Upper lobe of right lung (tissue), 1 donor: ENCODE measurements at regions not wholly inside any gene's neighbourhood (a gene's known extent, or its start where the extent isn't known, plus 50 kb on each side); places are given as distances from the start of the nearest gene placed in this dataset.

Experiments
- ATAC-seq: fragments of 200-7000 bp; cut with Tn5 transposase; one replicate; pipeline ENCODE4 v1.9.1; 2020; ENCODE audit warnings: mild to moderate bottlenecking, moderate library complexity
- DNase-seq: peaks from one replicate; pipeline ENCODE4 v3.0.0-alpha.2; 2020
- H3K27ac ChIP-seq: fragments of 200-600 bp; one replicate; pipeline ENCODE4 v1.8.0; 2022
- H3K27me3 ChIP-seq: fragments of 200-600 bp; one replicate; pipeline ENCODE4 v1.8.0; 2022; ENCODE audit warnings: mild to moderate bottlenecking
- H3K36me3 ChIP-seq: fragments of 200-600 bp; one replicate; pipeline ENCODE4 v1.8.0; 2022
- H3K4me1 ChIP-seq: fragments of 200-600 bp; one replicate; pipeline ENCODE4 v1.8.0; 2022
- H3K4me3 ChIP-seq: fragments of 200-600 bp; one replicate; pipeline ENCODE4 v1.8.0; 2022; ENCODE audit warnings: mild to moderate bottlenecking
- H3K9me3 ChIP-seq: fragments of 200-600 bp; one replicate; pipeline ENCODE4 v1.8.0; 2022
- CTCF ChIP-seq: fragments of 200-600 bp; IDR thresholded peaks from one replicate; pipeline ENCODE4 v1.8.0; 2022; ENCODE audit warnings: antibody characterized with exemption
- intact Hi-C: fragments of 100-400 bp; cut with DNase I; formaldehyde crosslinking; loops from one replicate; pipeline ENCODE4 v1.11.0; 2022
- donor health status: DM: no; HTN: yes; CAD: no; lungs with severe emphysema.

- ATAC-seq (no peak), DNase-seq (no peak)
- intact Hi-C loops, result no loop called here
- no peak for TF ChIP-seq CTCF
- no peaks in the 10 kb centered on the region for H3K9me3 ChIP-seq
- no peak overlapping the region for H3K4me3 ChIP-seq
- no peak overlapping the region for H3K27ac ChIP-seq
- H3K4me1 ChIP-seq, result no peaks in the 10 kb centered on the region
- H3K27me3 ChIP-seq, result no peaks in the 10 kb centered on the region
- no peaks in the 10 kb centered on the region for H3K36me3 ChIP-seq
Observed at GRCh38 chr3:72604328-72604727, 243.9 kb downstream of the SHQ1 start.

- Histone ChIP-seq H3K27ac (no peak overlapping the region), H3K4me3 (no peak overlapping the region), H3K27me3 (no peaks in the 10 kb centered on the region), H3K36me3 (no peaks in the 10 kb centered on the region), H3K4me1 (no peaks in the 10 kb centered on the region), H3K9me3 (no peaks in the 10 kb centered on the region)
- ATAC-seq (no peak), DNase-seq (no peak)
- TF ChIP-seq CTCF, result no peak
- intact Hi-C loops, result no loop called here
Observed at GRCh38 chr3:72601983-72602750, 246.1 kb downstream of the SHQ1 start.

- DNase-seq (no peak), ATAC-seq (no peak)
- intact Hi-C loops, result no loop called here
- Histone ChIP-seq H3K4me3 (no peak overlapping the region), H3K27me3 (no peaks in the 10 kb centered on the region), H3K9me3 (no peaks in the 10 kb centered on the region), H3K36me3 (no peaks in the 10 kb centered on the region), H3K27ac (no peak overlapping the region), H3K4me1 (no peaks in the 10 kb centered on the region)
- TF ChIP-seq CTCF, result no peak
Observed at GRCh38 chr3:72601060-72601459, 247.2 kb downstream of the SHQ1 start.

GRCh38 chr3:72597756-72598195, 250.5 kb downstream of the SHQ1 start:
- no peaks in the 10 kb centered on the region for H3K9me3 ChIP-seq
- intact Hi-C loops, result no loop called here
- no peak for DNase-seq
- H3K27ac ChIP-seq, result no peak overlapping the region
- ATAC-seq, result no peak
- H3K36me3 ChIP-seq, result no peaks in the 10 kb centered on the region
- TF ChIP-seq CTCF, result no peak
- H3K27me3 ChIP-seq, result no peaks in the 10 kb centered on the region
- H3K4me3 ChIP-seq, result no peak overlapping the region
- H3K4me1 ChIP-seq, result no peaks in the 10 kb centered on the region

- no peak for ATAC-seq
Observed at GRCh38 chr3:72597043-72597442, 251.2 kb downstream of the SHQ1 start.

More at GRCh38 chr3:72597043-72597442, 251.2 kb downstream of the SHQ1 start:
- H3K4me1 ChIP-seq, result no peaks in the 10 kb centered on the region
- H3K4me3 ChIP-seq, result no peak overlapping the region
- no peaks in the 10 kb centered on the region for H3K36me3 ChIP-seq
- no peak overlapping the region for H3K27ac ChIP-seq
- H3K27me3 ChIP-seq, result no peaks in the 10 kb centered on the region
- TF ChIP-seq CTCF, result no peak
- no peak for DNase-seq
- no peaks in the 10 kb centered on the region for H3K9me3 ChIP-seq
- intact Hi-C loops, result no loop called here
